OCI-LY3 (cell line): ENCODE measurements at regions not wholly inside any gene's neighbourhood (a gene's known extent, or its start where the extent isn't known, plus 50 kb on each side); places are given as distances from the start of the nearest gene placed in this dataset.

ENCODE experiments used
- EZH2phosphoT487 ChIP-seq: fragments of 200-600 bp; shearing (Covaris generic); IDR thresholded peaks from 2 replicates; pipeline ENCODE4 v1.6.1; 2018; ENCODE audit warnings: antibody characterized with exemption, mixed run types, low read depth
- TF ChIP-seq, protein P1 (sequence below): fragments of 200-600, 300-600 bp; sonication (generic); IDR thresholded peaks from 2 replicates; pipeline ENCODE4 v1.5.1; 2014; ENCODE audit warnings: antibody characterized with exemption, low read length, low read depth

DNA sequence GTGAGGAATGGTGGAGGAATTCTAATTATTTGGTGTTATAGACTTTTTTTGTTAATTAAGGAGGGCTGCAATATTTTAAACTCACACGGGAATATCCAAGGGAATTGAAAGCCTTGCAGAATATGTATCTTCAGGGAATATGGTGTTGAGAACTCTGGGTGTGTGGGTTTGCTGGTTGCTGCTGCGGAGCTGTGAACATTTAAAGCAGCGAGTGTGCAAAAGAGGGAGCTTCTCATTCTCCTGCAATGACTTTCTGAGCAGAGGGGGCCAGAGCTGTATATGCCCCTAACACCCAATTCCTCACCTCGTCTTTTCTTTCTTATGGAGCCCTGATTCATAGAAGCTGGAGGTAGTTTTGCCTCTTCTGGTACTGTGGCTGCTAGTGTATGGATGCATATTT lies 217.7 kb downstream of the HIPK3 start:
- TF ChIP-seq, protein P1, sequence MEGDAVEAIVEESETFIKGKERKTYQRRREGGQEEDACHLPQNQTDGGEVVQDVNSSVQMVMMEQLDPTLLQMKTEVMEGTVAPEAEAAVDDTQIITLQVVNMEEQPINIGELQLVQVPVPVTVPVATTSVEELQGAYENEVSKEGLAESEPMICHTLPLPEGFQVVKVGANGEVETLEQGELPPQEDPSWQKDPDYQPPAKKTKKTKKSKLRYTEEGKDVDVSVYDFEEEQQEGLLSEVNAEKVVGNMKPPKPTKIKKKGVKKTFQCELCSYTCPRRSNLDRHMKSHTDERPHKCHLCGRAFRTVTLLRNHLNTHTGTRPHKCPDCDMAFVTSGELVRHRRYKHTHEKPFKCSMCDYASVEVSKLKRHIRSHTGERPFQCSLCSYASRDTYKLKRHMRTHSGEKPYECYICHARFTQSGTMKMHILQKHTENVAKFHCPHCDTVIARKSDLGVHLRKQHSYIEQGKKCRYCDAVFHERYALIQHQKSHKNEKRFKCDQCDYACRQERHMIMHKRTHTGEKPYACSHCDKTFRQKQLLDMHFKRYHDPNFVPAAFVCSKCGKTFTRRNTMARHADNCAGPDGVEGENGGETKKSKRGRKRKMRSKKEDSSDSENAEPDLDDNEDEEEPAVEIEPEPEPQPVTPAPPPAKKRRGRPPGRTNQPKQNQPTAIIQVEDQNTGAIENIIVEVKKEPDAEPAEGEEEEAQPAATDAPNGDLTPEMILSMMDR, result no peak
- TF ChIP-seq EZH2phosphoT487, result no peak
